GM12878 (cell line): ENCODE measurements at regions not wholly inside any gene's neighbourhood (a gene's known extent, or its start where the extent isn't known, plus 50 kb on each side); places are given as distances from the start of the nearest gene placed in this dataset.

Experiments used
- IRF4 ChIP-seq: IDR thresholded peaks from 2 replicates; pipeline ENCODE4 v1.6.1; 2011; ENCODE audit warnings: low read depth, low read length
- JUND ChIP-seq: IDR thresholded peaks from 2 replicates; pipeline ENCODE4 v1.6.1; 2012; ENCODE audit warnings: low read depth, mild to moderate bottlenecking, low read length, improper control_type of control experiment, moderate library complexity
- RAD21 ChIP-seq: IDR thresholded peaks from 2 replicates; pipeline ENCODE4 v1.6.1; 2011; ENCODE audit warnings: mild to moderate bottlenecking, low read depth, low read length, moderate library complexity; ENCODE audit not compliant: insufficient read depth
- SREBF2 ChIP-seq: IDR thresholded peaks from 2 replicates; pipeline ENCODE4 v1.6.1; 2012; ENCODE audit warnings: mild to moderate bottlenecking, low read length
- TF ChIP-seq, protein P1 (sequence below): IDR thresholded peaks from 2 replicates; pipeline ENCODE4 v1.6.1; 2011; ENCODE audit warnings: low read depth, mild to moderate bottlenecking, low read length, moderate library complexity, borderline replicate concordance; ENCODE audit errors: extremely low read depth
- TF ChIP-seq, protein P2 (sequence below), 3 experiments: IDR thresholded peaks in 2 of 3; conservative IDR thresholded peaks in 1 of 3; 2 replicates each; pipeline ENCODE4 v1.5.1; 2011; ENCODE audit warnings: low read depth in 3 of 3, low read length in 3 of 3, mild to moderate bottlenecking in 3 of 3, control low read depth in 2 of 3, moderate library complexity in 2 of 3, inconsistent platforms in 1 of 3, mixed read lengths in 1 of 3; ENCODE audit not compliant: control insufficient read depth in 2 of 3, insufficient read depth in 1 of 3; ENCODE audit errors: extremely low read depth in 1 of 3
- TF ChIP-seq, protein P3 (sequence below): fragments of 450-650 bp; IDR thresholded peaks from 2 replicates; pipeline ENCODE4 v1.6.1; 2017; ENCODE audit warnings: antibody characterized with exemption, mild to moderate bottlenecking, moderate library complexity

DNA sequence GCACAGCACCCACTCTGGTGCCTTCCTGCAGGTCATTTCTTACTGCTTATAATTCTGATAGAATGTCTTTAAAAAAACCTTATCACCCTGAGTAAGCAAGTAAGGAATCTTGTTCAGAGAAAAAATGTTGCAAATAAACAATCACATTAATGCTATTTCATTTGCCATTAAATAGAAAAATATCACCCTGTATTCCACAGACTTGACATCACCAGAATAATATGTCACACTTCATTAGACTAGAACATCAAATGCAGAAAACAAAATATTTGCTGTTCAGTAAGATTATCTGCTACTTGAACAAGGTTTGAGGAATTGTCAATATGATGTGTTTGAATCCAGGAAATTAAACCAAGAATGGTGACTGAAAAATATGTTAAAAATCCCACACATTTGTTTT lies 236.6 kb upstream of the MMADHC start:
- TF ChIP-seq, protein P1, sequence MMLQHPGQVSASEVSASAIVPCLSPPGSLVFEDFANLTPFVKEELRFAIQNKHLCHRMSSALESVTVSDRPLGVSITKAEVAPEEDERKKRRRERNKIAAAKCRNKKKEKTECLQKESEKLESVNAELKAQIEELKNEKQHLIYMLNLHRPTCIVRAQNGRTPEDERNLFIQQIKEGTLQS, result no peak
- TF ChIP-seq, protein P2, sequence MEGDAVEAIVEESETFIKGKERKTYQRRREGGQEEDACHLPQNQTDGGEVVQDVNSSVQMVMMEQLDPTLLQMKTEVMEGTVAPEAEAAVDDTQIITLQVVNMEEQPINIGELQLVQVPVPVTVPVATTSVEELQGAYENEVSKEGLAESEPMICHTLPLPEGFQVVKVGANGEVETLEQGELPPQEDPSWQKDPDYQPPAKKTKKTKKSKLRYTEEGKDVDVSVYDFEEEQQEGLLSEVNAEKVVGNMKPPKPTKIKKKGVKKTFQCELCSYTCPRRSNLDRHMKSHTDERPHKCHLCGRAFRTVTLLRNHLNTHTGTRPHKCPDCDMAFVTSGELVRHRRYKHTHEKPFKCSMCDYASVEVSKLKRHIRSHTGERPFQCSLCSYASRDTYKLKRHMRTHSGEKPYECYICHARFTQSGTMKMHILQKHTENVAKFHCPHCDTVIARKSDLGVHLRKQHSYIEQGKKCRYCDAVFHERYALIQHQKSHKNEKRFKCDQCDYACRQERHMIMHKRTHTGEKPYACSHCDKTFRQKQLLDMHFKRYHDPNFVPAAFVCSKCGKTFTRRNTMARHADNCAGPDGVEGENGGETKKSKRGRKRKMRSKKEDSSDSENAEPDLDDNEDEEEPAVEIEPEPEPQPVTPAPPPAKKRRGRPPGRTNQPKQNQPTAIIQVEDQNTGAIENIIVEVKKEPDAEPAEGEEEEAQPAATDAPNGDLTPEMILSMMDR (IDR thresholded peaks at IDR 0.05 in 2 of 3, conservative IDR thresholded peaks at IDR 0.05 in 1 of 3; ENCODE audit: control insufficient read depth in 2 of 3, extremely low read depth in 1 of 3, insufficient read depth in 1 of 3, low read depth in 3 of 3, low read length in 3 of 3), result no peak
- TF ChIP-seq, protein P3, sequence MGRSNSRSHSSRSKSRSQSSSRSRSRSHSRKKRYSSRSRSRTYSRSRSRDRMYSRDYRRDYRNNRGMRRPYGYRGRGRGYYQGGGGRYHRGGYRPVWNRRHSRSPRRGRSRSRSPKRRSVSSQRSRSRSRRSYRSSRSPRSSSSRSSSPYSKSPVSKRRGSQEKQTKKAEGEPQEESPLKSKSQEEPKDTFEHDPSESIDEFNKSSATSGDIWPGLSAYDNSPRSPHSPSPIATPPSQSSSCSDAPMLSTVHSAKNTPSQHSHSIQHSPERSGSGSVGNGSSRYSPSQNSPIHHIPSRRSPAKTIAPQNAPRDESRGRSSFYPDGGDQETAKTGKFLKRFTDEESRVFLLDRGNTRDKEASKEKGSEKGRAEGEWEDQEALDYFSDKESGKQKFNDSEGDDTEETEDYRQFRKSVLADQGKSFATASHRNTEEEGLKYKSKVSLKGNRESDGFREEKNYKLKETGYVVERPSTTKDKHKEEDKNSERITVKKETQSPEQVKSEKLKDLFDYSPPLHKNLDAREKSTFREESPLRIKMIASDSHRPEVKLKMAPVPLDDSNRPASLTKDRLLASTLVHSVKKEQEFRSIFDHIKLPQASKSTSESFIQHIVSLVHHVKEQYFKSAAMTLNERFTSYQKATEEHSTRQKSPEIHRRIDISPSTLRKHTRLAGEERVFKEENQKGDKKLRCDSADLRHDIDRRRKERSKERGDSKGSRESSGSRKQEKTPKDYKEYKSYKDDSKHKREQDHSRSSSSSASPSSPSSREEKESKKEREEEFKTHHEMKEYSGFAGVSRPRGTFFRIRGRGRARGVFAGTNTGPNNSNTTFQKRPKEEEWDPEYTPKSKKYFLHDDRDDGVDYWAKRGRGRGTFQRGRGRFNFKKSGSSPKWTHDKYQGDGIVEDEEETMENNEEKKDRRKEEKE, result no peak
- TF ChIP-seq SREBF2 (no peak), RAD21 (no peak), IRF4 (no peak), JUND (no peak)
